SU-DHL-6 (cell line): ENCODE measurements at regions not wholly inside any gene's neighbourhood (a gene's known extent, or its start where the extent isn't known, plus 50 kb on each side); places are given as distances from the start of the nearest gene placed in this dataset.

Experiments used
- H2AFZ ChIP-seq: fragments of 200-600 bp; sonication (generic); 2 replicates; pipeline ENCODE4 v1.6.1; 2014; ENCODE audit warnings: low read depth, mild to moderate bottlenecking, moderate library complexity, mixed read lengths, antibody characterized with exemption, low read length; ENCODE audit not compliant: severe bottlenecking
- H3F3A ChIP-seq: fragments of 200-600 bp; shearing (Covaris generic); 2 replicates; pipeline ENCODE4 v1.6.0; 2016; ENCODE audit warnings: antibody characterized with exemption, mild to moderate bottlenecking; ENCODE audit not compliant: insufficient read depth
- H3K27ac ChIP-seq: fragments of 200-600 bp; sonication (generic); 2 replicates; pipeline ENCODE4 v1.5.1; 2016; ENCODE audit warnings: low read depth, mild to moderate bottlenecking, low read length, moderate library complexity, mixed read lengths
- H3K27me3 ChIP-seq: fragments of 200-600 bp; sonication (generic), shearing (Covaris generic); 2 replicates; pipeline ENCODE4 v1.6.0; 2014; ENCODE audit warnings: mild to moderate bottlenecking, low read length
- H3K36me3 ChIP-seq: fragments of 200-600 bp; sonication (generic); 2 replicates; pipeline ENCODE4 v1.6.1; 2014; ENCODE audit warnings: mild to moderate bottlenecking, low read length, mixed read lengths
- H3K4me2 ChIP-seq: fragments of 300-600, 200-600 bp; shearing (Covaris generic), sonication (generic); 2 replicates; pipeline ENCODE4 v1.6.0; 2014; ENCODE audit warnings: low read length, low read depth, mild to moderate bottlenecking; ENCODE audit not compliant: poor library complexity, severe bottlenecking
- H3K4me3 ChIP-seq: fragments of 200-600 bp; sonication (generic); 2 replicates; pipeline ENCODE4 v1.5.1; 2014; ENCODE audit warnings: antibody characterized with exemption, low read length, mild to moderate bottlenecking, mixed read lengths; ENCODE audit not compliant: insufficient read depth, poor library complexity, severe bottlenecking
- H3K79me2 ChIP-seq: fragments of 200-600 bp; sonication (generic); 2 replicates; pipeline ENCODE4 v1.6.1; 2014; ENCODE audit warnings: mild to moderate bottlenecking, low read length, moderate library complexity; ENCODE audit not compliant: insufficient read depth
- H3K9ac ChIP-seq: fragments of 200-600 bp; sonication (generic); 2 replicates; pipeline ENCODE4 v1.7.0; 2014; ENCODE audit warnings: mild to moderate bottlenecking, low read length
- H3K9me2 ChIP-seq: fragments of 200-600 bp; sonication (generic); replicated peaks from 2 replicates; pipeline ENCODE4 v1.6.1; 2014; ENCODE audit warnings: low read length; ENCODE audit not compliant: insufficient read depth
- H3K9me3 ChIP-seq: fragments of 200-600 bp; sonication (generic); 2 replicates; pipeline ENCODE4 v1.6.1; 2014; ENCODE audit warnings: low read length, mixed read lengths; ENCODE audit not compliant: insufficient read depth
- H4K20me1 ChIP-seq: fragments of 200-600 bp; sonication (generic); 2 replicates; pipeline ENCODE4 v1.6.1; 2014; ENCODE audit warnings: low read depth, mild to moderate bottlenecking, antibody characterized with exemption, low read length, moderate library complexity, mixed read lengths
- EZH2phosphoT487 ChIP-seq: fragments of 200-600 bp; sonication (generic), shearing (Covaris generic); conservative IDR thresholded peaks from 2 replicates; pipeline ENCODE4 v1.6.1; 2018; ENCODE audit warnings: mild to moderate bottlenecking, antibody characterized with exemption, low read length, moderate library complexity, mixed read lengths
- TF ChIP-seq, protein P1 (sequence below): fragments of 200-600 bp; sonication (generic); IDR thresholded peaks from one replicate; pipeline ENCODE4 v1.5.1; 2017; ENCODE audit warnings: antibody characterized with exemption, mild to moderate bottlenecking, low read length, moderate library complexity; ENCODE audit not compliant: insufficient read depth, poor library complexity, severe bottlenecking

DNA sequence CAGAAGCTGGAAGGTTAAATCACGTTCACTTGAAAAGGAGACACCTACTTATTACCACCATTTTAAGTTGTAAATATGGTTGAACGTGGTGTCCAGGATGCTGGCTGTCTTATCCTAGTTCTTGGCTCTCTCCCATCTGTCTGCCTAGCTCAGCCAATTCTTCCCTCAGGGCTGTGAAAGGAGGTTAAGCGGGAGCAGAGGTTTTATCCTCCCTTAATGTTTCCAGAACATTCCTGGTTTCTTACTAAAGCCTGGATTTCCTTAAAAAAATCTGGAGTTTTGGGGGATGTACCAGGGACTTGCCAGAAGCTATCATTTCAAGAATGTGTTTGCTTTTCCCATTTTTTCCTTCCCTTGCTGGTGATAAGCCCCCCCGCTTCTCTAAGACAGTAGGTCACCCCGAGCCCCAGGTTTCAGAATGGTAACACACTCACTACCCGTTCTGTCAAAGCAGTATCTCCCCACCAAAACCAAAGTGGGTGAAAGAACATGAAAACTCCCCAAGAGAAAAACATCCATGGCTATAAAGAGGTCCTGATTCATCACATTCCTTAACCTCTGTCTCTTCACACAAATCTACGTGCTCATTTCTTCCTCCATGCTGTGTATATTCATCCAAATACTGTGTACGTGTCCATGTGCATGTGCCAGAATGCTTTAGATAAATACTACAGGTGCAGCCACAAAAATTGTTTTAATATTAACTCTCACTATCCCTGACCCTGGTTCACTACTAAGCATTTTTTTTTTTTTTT, 114.7 kb downstream of the MAP3K21 start:
- H3K36me3 ChIP-seq = no peaks in the 10 kb centered on the region
- H3F3A ChIP-seq = no peaks in the 10 kb centered on the region
- H4K20me1 ChIP-seq = no peaks in the 10 kb centered on the region
- no peaks in the 10 kb centered on the region for H3K27me3 ChIP-seq
- H3K27ac ChIP-seq = no peak overlapping the region
- no peak overlapping the region for H3K4me3 ChIP-seq
- H3K79me2 ChIP-seq = no peaks in the 10 kb centered on the region
- no peaks in the 10 kb centered on the region for H3K9me3 ChIP-seq
- no peaks in the 10 kb centered on the region for H3K9me2 ChIP-seq
- no peak overlapping the region for H3K4me2 ChIP-seq
- no peak overlapping the region for H3K9ac ChIP-seq
- H2AFZ ChIP-seq = no peak overlapping the region
- TF ChIP-seq, protein P1, sequence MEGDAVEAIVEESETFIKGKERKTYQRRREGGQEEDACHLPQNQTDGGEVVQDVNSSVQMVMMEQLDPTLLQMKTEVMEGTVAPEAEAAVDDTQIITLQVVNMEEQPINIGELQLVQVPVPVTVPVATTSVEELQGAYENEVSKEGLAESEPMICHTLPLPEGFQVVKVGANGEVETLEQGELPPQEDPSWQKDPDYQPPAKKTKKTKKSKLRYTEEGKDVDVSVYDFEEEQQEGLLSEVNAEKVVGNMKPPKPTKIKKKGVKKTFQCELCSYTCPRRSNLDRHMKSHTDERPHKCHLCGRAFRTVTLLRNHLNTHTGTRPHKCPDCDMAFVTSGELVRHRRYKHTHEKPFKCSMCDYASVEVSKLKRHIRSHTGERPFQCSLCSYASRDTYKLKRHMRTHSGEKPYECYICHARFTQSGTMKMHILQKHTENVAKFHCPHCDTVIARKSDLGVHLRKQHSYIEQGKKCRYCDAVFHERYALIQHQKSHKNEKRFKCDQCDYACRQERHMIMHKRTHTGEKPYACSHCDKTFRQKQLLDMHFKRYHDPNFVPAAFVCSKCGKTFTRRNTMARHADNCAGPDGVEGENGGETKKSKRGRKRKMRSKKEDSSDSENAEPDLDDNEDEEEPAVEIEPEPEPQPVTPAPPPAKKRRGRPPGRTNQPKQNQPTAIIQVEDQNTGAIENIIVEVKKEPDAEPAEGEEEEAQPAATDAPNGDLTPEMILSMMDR = no peak
- no peak for TF ChIP-seq EZH2phosphoT487

DNA sequence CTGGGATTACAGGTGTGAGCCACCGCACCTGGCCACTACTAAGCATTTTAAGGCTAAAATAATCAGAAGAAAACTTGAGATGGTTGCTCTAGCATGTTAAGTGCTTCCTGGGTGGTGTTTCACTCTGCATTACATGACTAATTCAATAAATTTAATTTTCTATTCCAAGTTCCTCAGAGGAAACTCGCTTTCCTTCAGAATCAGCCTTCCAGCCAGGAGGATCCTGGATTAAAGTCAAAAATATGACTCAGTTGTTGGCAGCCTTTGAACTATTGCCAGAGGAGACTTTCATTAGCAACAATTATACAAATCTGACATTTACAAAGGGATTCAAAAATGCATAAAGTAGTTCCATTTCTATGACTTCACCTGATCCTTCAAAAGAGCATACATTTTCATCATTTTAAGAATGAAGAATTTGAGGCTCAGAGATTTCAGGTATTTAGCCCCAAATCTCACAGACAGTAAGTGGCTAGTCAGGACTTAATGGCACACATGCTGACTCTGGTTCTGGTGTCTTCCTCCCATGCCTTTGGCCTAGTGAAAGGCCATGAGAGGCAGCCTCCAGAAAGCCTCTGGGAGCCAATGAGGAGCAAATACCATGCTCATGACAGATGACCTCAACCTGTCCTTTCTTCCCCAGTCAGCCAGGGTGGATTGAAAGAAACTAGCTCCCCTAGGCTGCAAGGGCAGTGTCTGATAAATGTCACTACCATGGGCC, 115.7 kb downstream of the MAP3K21 start:
- Histone ChIP-seq H3K4me3 (no peak overlapping the region), H3K79me2 (no peaks in the 10 kb centered on the region), H3K9me3 (no peaks in the 10 kb centered on the region), H3F3A (no peaks in the 10 kb centered on the region), H4K20me1 (no peaks in the 10 kb centered on the region), H3K4me2 (no peak overlapping the region), H3K27me3 (no peaks in the 10 kb centered on the region), H2AFZ (no peak overlapping the region), H3K9me2 (no peaks in the 10 kb centered on the region), H3K36me3 (no peaks in the 10 kb centered on the region), H3K27ac (no peak overlapping the region), H3K9ac (no peak overlapping the region)
- TF ChIP-seq EZH2phosphoT487 = no peak
- TF ChIP-seq, protein P1 = no peak

DNA sequence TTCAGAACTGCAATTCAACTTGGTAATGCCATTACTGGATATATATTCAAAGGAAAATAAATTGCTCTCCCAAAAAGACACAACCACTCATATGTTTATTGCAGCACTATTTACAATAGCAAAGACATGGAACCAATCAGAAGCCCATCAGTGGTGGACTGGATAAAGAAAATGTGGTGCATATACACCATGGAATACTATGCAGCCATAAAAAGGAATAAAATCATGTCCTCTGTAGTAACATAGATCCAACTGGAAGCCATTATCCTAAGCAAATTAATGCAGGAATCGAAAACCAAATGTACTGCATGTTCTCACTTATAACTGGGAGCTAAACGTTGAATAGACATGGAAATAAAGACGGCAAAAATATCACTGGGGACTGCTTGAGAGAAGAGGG, 117.0 kb downstream of the MAP3K21 start:
- Histone ChIP-seq H3K27ac (no peak overlapping the region), H3K9me3 (no peaks in the 10 kb centered on the region), H3K9me2 (no peaks in the 10 kb centered on the region), H3K79me2 (no peaks in the 10 kb centered on the region), H2AFZ (no peak overlapping the region), H3F3A (no peaks in the 10 kb centered on the region), H4K20me1 (no peaks in the 10 kb centered on the region), H3K9ac (no peak overlapping the region), H3K4me3 (no peak overlapping the region), H3K4me2 (no peak overlapping the region), H3K27me3 (no peaks in the 10 kb centered on the region), H3K36me3 (no peaks in the 10 kb centered on the region)
- no peak for TF ChIP-seq EZH2phosphoT487
- TF ChIP-seq, protein P1 = no peak
